ENCODE measurements at regions not wholly inside any gene's neighbourhood (a gene's known extent, or its start where the extent isn't known, plus 50 kb on each side); places are given as distances from the start of the nearest gene placed in this dataset.

GRCh38 chr11:43034341-43034740 is 277.5 kb upstream of the API5 start:
- DNase-seq (ENCODE audit: insufficient read length, low spot score), result no peak
- no peak for FAIRE-seq

GRCh38 chr11:43035086-43035485 is 276.7 kb upstream of the API5 start:
- FAIRE-seq (no peak), DNase-seq (ENCODE audit: insufficient read length, low spot score) (no peak)

GRCh38 chr11:43053638-43054412 is 258.0 kb upstream of the API5 start:
- DNase-seq (ENCODE audit: insufficient read length, low spot score) (no peak), FAIRE-seq (no peak)

- FAIRE-seq (no peak), DNase-seq (ENCODE audit: insufficient read length, low spot score) (no peak)
Measured at GRCh38 chr11:43067681-43068080, 244.1 kb upstream of the API5 start.

GRCh38 chr11:43071338-43071737 is 240.5 kb upstream of the API5 start:
- FAIRE-seq (no peak), DNase-seq (ENCODE audit: insufficient read length, low spot score) (no peak)

GRCh38 chr11:43072096-43072495 is 239.7 kb upstream of the API5 start:
- no peak for DNase-seq (ENCODE audit: insufficient read length, low spot score)

GRCh38 chr11:43072911-43073310 is 238.9 kb upstream of the API5 start:
- no peak for DNase-seq (ENCODE audit: insufficient read length, low spot score)
- FAIRE-seq, result no peak

More at GRCh38 chr11:43072096-43072495, 239.7 kb upstream of the API5 start:
- no peak for FAIRE-seq

GRCh38 chr11:43074810-43075209 is 237.0 kb upstream of the API5 start:
- no peak for FAIRE-seq

GRCh38 chr11:43101113-43101512 is 210.7 kb upstream of the API5 start:
- no peak for DNase-seq (ENCODE audit: insufficient read length, low spot score)
- no peak for FAIRE-seq

More at GRCh38 chr11:43074810-43075209, 237.0 kb upstream of the API5 start:
- no peak for DNase-seq (ENCODE audit: insufficient read length, low spot score)

- DNase-seq (ENCODE audit: insufficient read length, low spot score) (no peak), FAIRE-seq (no peak)
Measured at GRCh38 chr11:43116071-43116470, 195.7 kb upstream of the API5 start.

- FAIRE-seq, result no peak
- DNase-seq (ENCODE audit: insufficient read length, low spot score), result no peak
Measured at GRCh38 chr11:43119275-43119970, 192.4 kb upstream of the API5 start.

- FAIRE-seq (no peak), DNase-seq (ENCODE audit: insufficient read length, low spot score) (no peak)
Measured at GRCh38 chr11:43122546-43122945, 189.2 kb upstream of the API5 start.

GRCh38 chr11:43123443-43123842 is 188.4 kb upstream of the API5 start:
- no peak for DNase-seq (ENCODE audit: insufficient read length, low spot score)
- no peak for FAIRE-seq

GRCh38 chr11:43124272-43124935 is 187.4 kb upstream of the API5 start:
- FAIRE-seq, result no peak
- DNase-seq (ENCODE audit: insufficient read length, low spot score), result no peak

GRCh38 chr11:43129329-43129728 is 182.5 kb upstream of the API5 start:
- FAIRE-seq, result no peak
- no peak for DNase-seq (ENCODE audit: insufficient read length, low spot score)

GRCh38 chr11:43130616-43131015 is 181.2 kb upstream of the API5 start:
- DNase-seq (ENCODE audit: insufficient read length, low spot score) (no peak), FAIRE-seq (no peak)

- DNase-seq (ENCODE audit: insufficient read length, low spot score) (no peak), FAIRE-seq (no peak)
Measured at GRCh38 chr11:43135966-43136534, 175.7 kb upstream of the API5 start.

- no peak for DNase-seq (ENCODE audit: insufficient read length, low spot score)
- no peak for FAIRE-seq
Measured at GRCh38 chr11:43138621-43139140, 173.1 kb upstream of the API5 start.

GRCh38 chr11:43145653-43146052 is 166.1 kb upstream of the API5 start:
- DNase-seq (ENCODE audit: insufficient read length, low spot score) (no peak), FAIRE-seq (no peak)

- FAIRE-seq, result no peak
Measured at GRCh38 chr11:43150697-43151096, 161.1 kb upstream of the API5 start.

GRCh38 chr11:43164831-43165230 is 147.0 kb upstream of the API5 start:
- DNase-seq (ENCODE audit: insufficient read length, low spot score), result no peak
- FAIRE-seq, result no peak

More at GRCh38 chr11:43150697-43151096, 161.1 kb upstream of the API5 start:
- DNase-seq (ENCODE audit: insufficient read length, low spot score), result no peak
